Common myeloid progenitor, CD34-positive (primary cell): ENCODE measurements at regions not wholly inside any gene's neighbourhood (a gene's known extent, or its start where the extent isn't known, plus 50 kb on each side); places are given as distances from the start of the nearest gene placed in this dataset.

Experiments
- CTCF ChIA-PET: fragments of 350-600 bp; sonication (Branson Sonifier 250); formaldehyde crosslinking; loops from one replicate; lab custom pipeline; 2021; ENCODE audit warnings: antibody characterized with exemption; lab: Charles Lee
- POLR2A ChIA-PET: fragments of 350-600 bp; sonication (Branson Sonifier 250); formaldehyde crosslinking; loops from one replicate; lab custom pipeline; 2021; ENCODE audit warnings: antibody characterized with exemption; lab: Charles Lee
- DNase-seq, 3 donors: peaks; one replicate each; pipeline versions ENCODE4 v3.0.0 to v3.0.0-alpha.2; 2013
- H3K27ac ChIP-seq, 2 experiments: 1 replicate in 1 of 2; 2 replicates in 1 of 2; pipeline ENCODE4 v1.7.0; 2013; ENCODE audit warnings: inconsistent platforms in 2 of 2, low read length in 2 of 2, mild to moderate bottlenecking in 2 of 2, low read depth in 1 of 2, moderate library complexity in 1 of 2; ENCODE audit not compliant: severe bottlenecking in 2 of 2, insufficient read depth in 1 of 2, poor library complexity in 1 of 2
- H3K27me3 ChIP-seq, 5 experiments: replicated peaks in 2 of 5; 1 replicate in 3 of 5; 2 replicates in 2 of 5; pipeline versions ENCODE4 v1.6.1 to v1.7.0; 2013; ENCODE audit warnings: low read length in 4 of 5, mild to moderate bottlenecking in 2 of 5, moderate library complexity in 2 of 5, inconsistent platforms in 1 of 5; ENCODE audit not compliant: insufficient read depth in 5 of 5, control insufficient read depth in 4 of 5
- H3K36me3 ChIP-seq, 4 experiments: 1 replicate in 2 of 4; 2 replicates in 2 of 4; pipeline versions ENCODE4 v1.6.1 to v1.7.0; 2013; ENCODE audit warnings: low read length in 3 of 4, control low read depth in 1 of 4, mild to moderate bottlenecking in 1 of 4; ENCODE audit not compliant: control insufficient read depth in 4 of 4, insufficient read depth in 4 of 4
- H3K4me1 ChIP-seq, 4 experiments: 1 replicate in 3 of 4; 2 replicates in 1 of 4; pipeline versions ENCODE4 v1.6.1 to v1.7.1; 2013; ENCODE audit warnings: low read length in 3 of 4, mild to moderate bottlenecking in 3 of 4, control low read depth in 1 of 4, inconsistent platforms in 1 of 4, moderate library complexity in 1 of 4; ENCODE audit not compliant: control insufficient read depth in 4 of 4, insufficient read depth in 4 of 4; ENCODE audit errors: control extremely low read depth in 1 of 4
- H3K4me3 ChIP-seq, 7 experiments: 1 replicate in 4 of 7; 2 replicates in 3 of 7; pipeline versions ENCODE4 v1.5.1 to v1.7.0; 2013; ENCODE audit warnings: mild to moderate bottlenecking in 7 of 7, low read length in 6 of 7, moderate library complexity in 6 of 7, inconsistent platforms in 2 of 7, low read depth in 2 of 7, control low read depth in 1 of 7; ENCODE audit not compliant: insufficient read depth in 4 of 7, control insufficient read depth in 1 of 7; ENCODE audit errors: extremely low read depth in 1 of 7
- H3K9me3 ChIP-seq, 5 experiments: 1 replicate in 4 of 5; 2 replicates in 1 of 5; pipeline versions ENCODE4 v1.6.1 to v1.7.1; 2013; ENCODE audit warnings: low read length in 4 of 5, mild to moderate bottlenecking in 2 of 5, inconsistent platforms in 1 of 5, low read depth in 1 of 5, moderate library complexity in 1 of 5; ENCODE audit not compliant: control insufficient read depth in 4 of 5, insufficient read depth in 2 of 5; ENCODE audit errors: control extremely low read depth in 1 of 5
- WGBS: methylation state at CpG from one replicate; pipeline ENCODE4 v1.1.5; 2013; ENCODE audit not compliant: insufficient coverage; 5-methylcytosine and 5-hydroxymethylcytosine counted together

- no peaks in the 10 kb centered on the region for H3K4me1 ChIP-seq
- no peak overlapping the region for H3K27ac ChIP-seq
- H3K4me3 ChIP-seq, result no peak overlapping the region
- H3K27me3 ChIP-seq, result no peaks in the 10 kb centered on the region
- no CpG with 5 or more reads among the region's 4 CpGs for WGBS
- POLR2A ChIA-PET, result no interaction called here
- CTCF ChIA-PET, result interaction anchor here (0.5 kb wide), 1 partner anchor 1435 kb away, joined by 3 read pairs; no protein-coding TSS in a partner anchor
- H3K36me3 ChIP-seq, result no peaks in the 10 kb centered on the region
- no peak for DNase-seq
- no peaks in the 10 kb centered on the region for H3K9me3 ChIP-seq
Observed at GRCh38 chr5:103941596-103941995, 379.0 kb upstream of the NUDT12 start.

- CTCF ChIA-PET, result no interaction called here
- Histone ChIP-seq H3K27ac (no peak overlapping the region), H3K27me3 (no peaks in the 10 kb centered on the region), H3K4me3 (no peak overlapping the region), H3K36me3 (no peaks in the 10 kb centered on the region), H3K4me1 (no peaks in the 10 kb centered on the region), H3K9me3 (no peaks in the 10 kb centered on the region)
- POLR2A ChIA-PET, result no interaction called here
- WGBS, result 95% methylated on average over 3 of the region's 5 CpGs
- no peak for DNase-seq
Observed at GRCh38 chr5:103938146-103938695, 375.6 kb upstream of the NUDT12 start.

GRCh38 chr5:103929338-103930013 lies 366.9 kb upstream of the NUDT12 start:
- ChIA-PET CTCF (no interaction called here), POLR2A (no interaction called here)
- H3K36me3 ChIP-seq, result no peaks in the 10 kb centered on the region
- WGBS, result 73% methylated on average over 2 of the region's 2 CpGs
- no peak for DNase-seq
- no peak overlapping the region for H3K4me3 ChIP-seq
- no peak overlapping the region for H3K27ac ChIP-seq
- H3K27me3 ChIP-seq, result no peaks in the 10 kb centered on the region
- H3K9me3 ChIP-seq, result peaks cover 0 to 1% (median 0%) of the 10 kb centered on the region in 5 experiments
- no peaks in the 10 kb centered on the region for H3K4me1 ChIP-seq

GRCh38 chr5:103927739-103928138 lies 365.1 kb upstream of the NUDT12 start:
- no peaks in the 10 kb centered on the region for H3K36me3 ChIP-seq
- DNase-seq, result no peak
- ChIA-PET POLR2A (no interaction called here), CTCF (no interaction called here)
- no peak overlapping the region for H3K4me3 ChIP-seq
- H3K27ac ChIP-seq, result no peak overlapping the region
- no peaks in the 10 kb centered on the region for H3K27me3 ChIP-seq
- 100% methylated on average over 1 of the region's 1 CpG for WGBS
- no peaks in the 10 kb centered on the region for H3K4me1 ChIP-seq
- H3K9me3 ChIP-seq, result peaks cover 0 to 1% (median 0%) of the 10 kb centered on the region in 5 experiments

- ChIA-PET POLR2A (no interaction called here), CTCF (no interaction called here)
- H3K36me3 ChIP-seq, result no peaks in the 10 kb centered on the region
- H3K27me3 ChIP-seq, result no peaks in the 10 kb centered on the region
- peaks cover 0 to 1% (median 0%) of the 10 kb centered on the region in 5 experiments for H3K9me3 ChIP-seq
- H3K4me3 ChIP-seq, result no peak overlapping the region
- DNase-seq, result no peak
- H3K27ac ChIP-seq, result no peak overlapping the region
- H3K4me1 ChIP-seq, result no peaks in the 10 kb centered on the region
Observed at GRCh38 chr5:103923616-103924168, 361.1 kb upstream of the NUDT12 start.

- no peak for DNase-seq
- Histone ChIP-seq H3K4me3 (no peak overlapping the region), H3K4me1 (no peaks in the 10 kb centered on the region), H3K36me3 (no peaks in the 10 kb centered on the region), H3K27ac (no peak overlapping the region), H3K9me3 (no peaks in the 10 kb centered on the region), H3K27me3 (no peaks in the 10 kb centered on the region)
- ChIA-PET POLR2A (no interaction called here), CTCF (no interaction called here)
Observed at GRCh38 chr5:103919506-103919905, 356.9 kb upstream of the NUDT12 start.

GRCh38 chr5:103918668-103919367 lies 356.2 kb upstream of the NUDT12 start:
- Histone ChIP-seq H3K36me3 (no peaks in the 10 kb centered on the region), H3K27ac (no peak overlapping the region), H3K4me3 (no peak overlapping the region), H3K27me3 (no peaks in the 10 kb centered on the region), H3K9me3 (no peaks in the 10 kb centered on the region), H3K4me1 (no peaks in the 10 kb centered on the region)
- POLR2A ChIA-PET, result no interaction called here
- CTCF ChIA-PET, result no interaction called here
- no peak for DNase-seq
